HFFc6 (cell line): ENCODE measurements at regions not wholly inside any gene's neighbourhood (a gene's known extent, or its start where the extent isn't known, plus 50 kb on each side); places are given as distances from the start of the nearest gene placed in this dataset.

ENCODE experiments used
- DNase-seq: peaks from one replicate; pipeline ENCODE4 v3.0.0-alpha.2; 2018
- H3K27ac Mint-ChIP-seq: 2 replicates; pipeline ENCODE4 v1.8.0; 2020; ENCODE audit warnings: mild to moderate bottlenecking, mixed read lengths
- H3K27me3 Mint-ChIP-seq: 2 replicates; pipeline ENCODE4 v1.8.0; 2021; ENCODE audit warnings: mild to moderate bottlenecking, moderate library complexity, mixed read lengths; ENCODE audit not compliant: insufficient read depth
- H3K36me3 Mint-ChIP-seq: 2 replicates; pipeline ENCODE4 v1.8.0; 2021; ENCODE audit warnings: low read depth, mixed read lengths
- H3K4me1 Mint-ChIP-seq: 2 replicates; pipeline ENCODE4 v1.8.0; 2020; ENCODE audit warnings: low read depth, mixed read lengths
- H3K4me3 Mint-ChIP-seq: 2 replicates; pipeline ENCODE4 v1.8.0; 2020; ENCODE audit warnings: mild to moderate bottlenecking, moderate library complexity, mixed read lengths
- H3K9me3 Mint-ChIP-seq: 2 replicates; pipeline ENCODE4 v1.8.0; 2020; ENCODE audit warnings: mild to moderate bottlenecking, mixed read lengths
- CTCF ChIP-seq: fragments of 200-600 bp; sonication (generic); IDR thresholded peaks from 2 replicates; pipeline ENCODE4 v1.5.0; 2021; ENCODE audit warnings: antibody characterized with exemption, mild to moderate bottlenecking

GRCh38 chr5:61245486-61245885 is 83.2 kb upstream of the SMIM15 start:
- H3K27ac Mint-ChIP-seq: no peak overlapping the region
- H3K9me3 Mint-ChIP-seq: peaks cover 4% of the 10 kb centered on the region; the same call in 1 of the 2 replicates
- no peak for DNase-seq
- H3K27me3 Mint-ChIP-seq: peaks cover 5% of the 10 kb centered on the region
- no peak for TF ChIP-seq CTCF
- H3K36me3 Mint-ChIP-seq: peaks cover 19% of the 10 kb centered on the region
- H3K4me1 Mint-ChIP-seq: peaks cover 7% of the 10 kb centered on the region; the same call in 1 of the 2 replicates
- H3K4me3 Mint-ChIP-seq: no peak overlapping the region

- no peak overlapping the region for H3K27ac Mint-ChIP-seq
Measured at GRCh38 chr5:61245936-61246335, 83.7 kb upstream of the SMIM15 start.

GRCh38 chr5:61246768-61247307 is 84.6 kb upstream of the SMIM15 start:
- Mint-ChIP-seq H3K4me1 (peaks cover under 1% of the 10 kb centered on the region; the same call in 1 of the 2 replicates), H3K27ac (no peak overlapping the region), H3K27me3 (peaks cover 1% of the 10 kb centered on the region), H3K9me3 (peaks cover 4% of the 10 kb centered on the region; the same call in 1 of the 2 replicates), H3K4me3 (no peak overlapping the region), H3K36me3 (peaks cover 27% of the 10 kb centered on the region)
- DNase-seq: no peak
- no peak for TF ChIP-seq CTCF

More at GRCh38 chr5:61245936-61246335, 83.7 kb upstream of the SMIM15 start:
- peaks cover 4% of the 10 kb centered on the region; the same call in 1 of the 2 replicates for H3K9me3 Mint-ChIP-seq
- H3K4me3 Mint-ChIP-seq: no peak overlapping the region
- no peak for DNase-seq
- TF ChIP-seq CTCF: no peak
- H3K4me1 Mint-ChIP-seq: peaks cover 7% of the 10 kb centered on the region; the same call in 1 of the 2 replicates
- H3K27me3 Mint-ChIP-seq: peaks cover 5% of the 10 kb centered on the region
- H3K36me3 Mint-ChIP-seq: peaks cover 23% of the 10 kb centered on the region

GRCh38 chr5:61251874-61252642 is 80.0 kb upstream of the ZSWIM6 start:
- peaks cover 13% of the 10 kb centered on the region; the same call in 1 of the 2 replicates for H3K4me1 Mint-ChIP-seq
- DNase-seq: no peak

GRCh38 chr5:61252643-61252925 is 79.5 kb upstream of the ZSWIM6 start:
- no peak for TF ChIP-seq CTCF
- DNase-seq: no peak
- H3K36me3 Mint-ChIP-seq: peaks cover 27% of the 10 kb centered on the region
- H3K27ac Mint-ChIP-seq: no peak overlapping the region
- no peak overlapping the region for H3K4me3 Mint-ChIP-seq
- H3K4me1 Mint-ChIP-seq: peaks cover 13% of the 10 kb centered on the region; the same call in 1 of the 2 replicates
- peaks cover 2% of the 10 kb centered on the region; the same call in 1 of the 2 replicates for H3K27me3 Mint-ChIP-seq
- peaks cover 4% of the 10 kb centered on the region; the same call in 1 of the 2 replicates for H3K9me3 Mint-ChIP-seq

More at GRCh38 chr5:61251874-61252642, 80.0 kb upstream of the ZSWIM6 start:
- Mint-ChIP-seq H3K4me3 (no peak overlapping the region), H3K9me3 (peaks cover 4% of the 10 kb centered on the region; the same call in 1 of the 2 replicates), H3K27ac (no peak overlapping the region), H3K36me3 (peaks cover 27% of the 10 kb centered on the region), H3K27me3 (peaks cover 2% of the 10 kb centered on the region; the same call in 1 of the 2 replicates)
- TF ChIP-seq CTCF: no peak
